CD14-positive monocyte (primary cell): ENCODE measurements at regions not wholly inside any gene's neighbourhood (a gene's known extent, or its start where the extent isn't known, plus 50 kb on each side); places are given as distances from the start of the nearest gene placed in this dataset.

Experiments
- DNase-seq, 3 donors: peaks; one replicate each; pipeline ENCODE4 v3.0.0-alpha.2; 2011 to 2022
- H2AFZ ChIP-seq: 2 replicates; pipeline ENCODE4 v1.6.0; 2012; ENCODE audit warnings: mild to moderate bottlenecking, low read depth, low read length, inconsistent platforms; ENCODE audit not compliant: insufficient read depth, poor library complexity, severe bottlenecking
- H3K27ac ChIP-seq, 2 donors: 1 replicate in 1 of 2; 2 replicates in 1 of 2; pipeline ENCODE4 v1.5.1; 2012 to 2013; ENCODE audit warnings: low read length in 2 of 2, control low read depth in 1 of 2, inconsistent platforms in 1 of 2, low read depth in 1 of 2, mild to moderate bottlenecking in 1 of 2
- H3K27me3 ChIP-seq, 2 donors: one replicate each; pipeline versions ENCODE4 v1.6.0 to v1.6.1; 2011 to 2013; ENCODE audit warnings: low read length in 2 of 2; ENCODE audit not compliant: control insufficient read depth in 2 of 2, insufficient read depth in 2 of 2
- H3K36me3 ChIP-seq, 2 donors: replicated peaks in 1 of 2; 1 replicate in 1 of 2; 2 replicates in 1 of 2; pipeline versions ENCODE4 v1.5.1 to v1.6.1; 2012 to 2013; ENCODE audit warnings: low read length in 2 of 2, control low read depth in 1 of 2, inconsistent platforms in 1 of 2, mild to moderate bottlenecking in 1 of 2; ENCODE audit not compliant: insufficient read depth in 2 of 2, control insufficient read depth in 1 of 2
- H3K4me1 ChIP-seq, 2 donors: 1 replicate in 1 of 2; 2 replicates in 1 of 2; pipeline versions ENCODE4 v1.5.1 to v1.6.1; 2012 to 2013; ENCODE audit warnings: low read length in 2 of 2, control low read depth in 1 of 2, inconsistent platforms in 1 of 2, mild to moderate bottlenecking in 1 of 2, moderate library complexity in 1 of 2; ENCODE audit not compliant: insufficient read depth in 2 of 2, control insufficient read depth in 1 of 2
- H3K4me2 ChIP-seq: replicated peaks from 2 replicates; pipeline ENCODE3; 2012; ENCODE audit warnings: low read length, moderate library complexity, mild to moderate bottlenecking; ENCODE audit not compliant: poor library complexity, severe bottlenecking; ENCODE audit errors: extremely low read depth
- H3K4me3 ChIP-seq, 3 experiments: fragments of 200-600 bp in 1 of 3; sonication (generic) in 1 of 3; replicated peaks in 1 of 3; 1 replicate in 2 of 3; 2 replicates in 1 of 3; pipeline ENCODE4 v1.5.1; 2011 to 2013; ENCODE audit warnings: low read length in 3 of 3, mild to moderate bottlenecking in 3 of 3, control low read depth in 2 of 3, low read depth in 2 of 3, inconsistent platforms in 1 of 3, moderate library complexity in 1 of 3
- H3K79me2 ChIP-seq: 2 replicates; pipeline ENCODE4 v1.6.0; 2012; ENCODE audit warnings: mild to moderate bottlenecking, control low read depth, inconsistent platforms, low read length, moderate library complexity; ENCODE audit not compliant: insufficient read depth
- H3K9ac ChIP-seq: 2 replicates; pipeline ENCODE4 v1.6.0; 2017; ENCODE audit warnings: low read length, mild to moderate bottlenecking; ENCODE audit not compliant: insufficient read depth, poor library complexity, severe bottlenecking
- H3K9me3 ChIP-seq, 2 donors: replicated peaks in 1 of 2; 1 replicate in 1 of 2; 2 replicates in 1 of 2; pipeline versions ENCODE4 v1.5.1 to v1.6.1; 2012 to 2013; ENCODE audit warnings: low read length in 2 of 2, control low read depth in 1 of 2; ENCODE audit not compliant: control insufficient read depth in 1 of 2, insufficient read depth in 1 of 2
- H4K20me1 ChIP-seq: 2 replicates; pipeline ENCODE4 v1.6.0; 2012; ENCODE audit warnings: mild to moderate bottlenecking, low read length, control low read depth, moderate library complexity; ENCODE audit not compliant: insufficient read depth
- H3K27ac Mint-ChIP-seq, 7 donors: one replicate each; pipeline ENCODE4 v1.8.0; 2020; ENCODE audit warnings: mild to moderate bottlenecking in 7 of 7, mixed read lengths in 7 of 7, moderate library complexity in 6 of 7, inconsistent platforms in 2 of 7
- H3K27me3 Mint-ChIP-seq, 3 donors: one replicate each; pipeline ENCODE4 v1.8.0; 2021 to 2022; ENCODE audit warnings: low read depth in 3 of 3, mild to moderate bottlenecking in 3 of 3, mixed read lengths in 3 of 3, moderate library complexity in 3 of 3, inconsistent platforms in 1 of 3
- H3K36me3 Mint-ChIP-seq, 2 donors: one replicate each; pipeline ENCODE4 v1.8.0; 2020; ENCODE audit warnings: mixed read lengths in 2 of 2, inconsistent platforms in 1 of 2, mild to moderate bottlenecking in 1 of 2
- H3K4me1 Mint-ChIP-seq: one replicate; pipeline ENCODE4 v1.8.0; 2020; ENCODE audit warnings: mild to moderate bottlenecking, mixed read lengths
- H3K4me3 Mint-ChIP-seq, 2 donors: one replicate each; pipeline ENCODE4 v1.8.0; 2020; ENCODE audit warnings: mild to moderate bottlenecking in 2 of 2, mixed read lengths in 2 of 2, moderate library complexity in 1 of 2
- H3K9me3 Mint-ChIP-seq, 7 donors: one replicate each; pipeline ENCODE4 v1.8.0; 2020 to 2022; ENCODE audit warnings: mixed read lengths in 7 of 7, mild to moderate bottlenecking in 6 of 7, moderate library complexity in 6 of 7, inconsistent platforms in 2 of 7
- CTCF ChIP-seq: fragments of 200-600 bp; IDR thresholded peaks from one replicate; pipeline ENCODE4 v1.8.0; 2022; ENCODE audit warnings: antibody characterized with exemption, mild to moderate bottlenecking
- WGBS: methylation state at CpG from one replicate; pipeline ENCODE4 v1.1.5; 2013; ENCODE audit warnings: missing lambda C conversion rate; ENCODE audit not compliant: insufficient coverage; 5-methylcytosine and 5-hydroxymethylcytosine counted together
- intact Hi-C, 2 donors: fragments of 100-400 bp; cut with micrococcal nuclease; formaldehyde crosslinking; loops; one replicate each; pipeline versions ENCODE4 v1.15.0 to v1.15.1; 2023

GRCh38 chr3:146881356-146881755, 276.2 kb upstream of the PLSCR5 start:
- Mint-ChIP-seq H3K36me3 (no peaks in the 10 kb centered on the region), H3K9me3 (peaks cover 0 to 4% (median 2%) of the 10 kb centered on the region in 7 donors), H3K4me1 (no peaks in the 10 kb centered on the region), H3K27ac (no peak overlapping the region), H3K27me3 (peaks cover 0 to 1% (median 0%) of the 10 kb centered on the region in 3 donors), H3K4me3 (no peak overlapping the region)
- no peak for TF ChIP-seq CTCF
- no peaks in the 10 kb centered on the region for H3K36me3 ChIP-seq
- no peaks in the 10 kb centered on the region for H3K27me3 ChIP-seq
- H3K4me1 ChIP-seq: no peaks in the 10 kb centered on the region
- H3K4me2 ChIP-seq: no peak overlapping the region
- H4K20me1 ChIP-seq: no peaks in the 10 kb centered on the region
- H3K27ac ChIP-seq: no peak overlapping the region
- H3K79me2 ChIP-seq: no peaks in the 10 kb centered on the region
- H2AFZ ChIP-seq: no peak overlapping the region
- no peak overlapping the region for H3K4me3 ChIP-seq
- H3K9me3 ChIP-seq: peaks cover 2 to 5% of the 10 kb centered on the region in 2 donors
- WGBS: 94% methylated on average over 4 of the region's 6 CpGs
- H3K9ac ChIP-seq: no peak overlapping the region
- intact Hi-C loops: no loop called here
- no peak for DNase-seq

- DNase-seq: no peak
- Mint-ChIP-seq H3K4me1 (no peaks in the 10 kb centered on the region), H3K36me3 (no peaks in the 10 kb centered on the region), H3K27ac (no peak overlapping the region), H3K4me3 (no peak overlapping the region), H3K27me3 (no peaks in the 10 kb centered on the region), H3K9me3 (peaks cover 7 to 22% (median 13%) of the 10 kb centered on the region in 7 donors)
- intact Hi-C loops: no loop called here
- Histone ChIP-seq H3K27me3 (no peaks in the 10 kb centered on the region), H3K4me1 (no peaks in the 10 kb centered on the region), H3K4me2 (no peak overlapping the region), H3K79me2 (no peaks in the 10 kb centered on the region), H4K20me1 (no peaks in the 10 kb centered on the region), H2AFZ (no peak overlapping the region), H3K36me3 (no peaks in the 10 kb centered on the region), H3K27ac (no peak overlapping the region), H3K9ac (no peak overlapping the region), H3K9me3 (peaks cover 21 to 27% of the 10 kb centered on the region in 2 donors), H3K4me3 (no peak overlapping the region)
- no peak for TF ChIP-seq CTCF
These were observed 268.6 kb upstream of the PLSCR5 start for GRCh38 chr3:146873748-146874147.
